CD4-positive, alpha-beta T cell treated with Interleukin-6 for 4 hours (primary cell): ENCODE measurements at regions not wholly inside any gene's neighbourhood (a gene's known extent, or its start where the extent isn't known, plus 50 kb on each side); places are given as distances from the start of the nearest gene placed in this dataset.

Experiments
- DNase-seq: peaks from one replicate; pipeline ENCODE4 v3.0.0-alpha.2; 2020; ENCODE audit warnings: mixed read lengths

DNA sequence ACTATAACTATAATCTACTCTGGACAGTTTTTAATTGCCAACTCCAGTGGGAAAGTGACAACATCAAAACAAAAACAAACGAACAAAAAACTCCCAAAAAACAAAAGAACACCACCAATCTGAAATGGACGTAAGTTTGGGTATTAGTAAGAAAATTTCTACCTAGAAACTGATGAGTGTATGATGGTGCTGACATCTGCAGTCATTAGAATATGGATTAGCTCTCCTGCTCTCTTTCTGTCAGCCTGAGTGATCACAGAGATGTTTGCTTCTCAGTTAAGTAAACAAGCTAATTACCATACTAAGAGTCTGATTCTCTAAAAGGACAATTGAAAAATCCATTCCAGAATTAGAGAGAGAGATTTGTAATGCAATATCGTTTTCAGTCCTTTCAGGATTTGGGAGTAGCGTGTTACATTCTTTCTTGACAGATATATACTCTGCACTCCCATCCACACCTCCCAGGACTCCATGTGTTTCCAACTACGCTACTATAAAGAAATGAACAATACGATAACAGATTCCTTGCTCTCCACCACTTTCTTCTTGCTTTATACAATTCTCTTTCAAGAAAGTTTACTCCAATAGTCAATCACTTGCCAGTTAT is 1347.4 kb upstream of the PIK3C3 start:
- DNase-seq, result no peak

DNA sequence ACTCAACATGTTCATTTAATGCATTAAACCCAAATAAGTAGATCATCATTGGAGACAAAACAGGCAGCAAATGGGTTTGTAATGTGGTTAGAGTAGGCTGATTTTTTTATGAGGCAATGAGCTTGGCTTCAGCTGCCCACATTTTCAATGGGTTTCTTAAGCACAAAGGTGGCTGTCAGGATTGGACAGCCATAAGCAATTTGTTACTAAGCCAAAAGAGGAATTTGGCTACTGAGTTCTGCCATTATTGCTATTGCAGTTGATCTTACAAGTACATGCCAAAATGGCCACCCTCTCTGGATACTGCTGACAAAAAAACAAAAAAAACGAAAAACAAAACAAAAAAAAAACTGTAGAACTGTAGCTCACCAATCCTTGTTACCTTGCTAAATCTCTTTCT is 1348.0 kb upstream of the PIK3C3 start:
- DNase-seq, result no peak

DNA sequence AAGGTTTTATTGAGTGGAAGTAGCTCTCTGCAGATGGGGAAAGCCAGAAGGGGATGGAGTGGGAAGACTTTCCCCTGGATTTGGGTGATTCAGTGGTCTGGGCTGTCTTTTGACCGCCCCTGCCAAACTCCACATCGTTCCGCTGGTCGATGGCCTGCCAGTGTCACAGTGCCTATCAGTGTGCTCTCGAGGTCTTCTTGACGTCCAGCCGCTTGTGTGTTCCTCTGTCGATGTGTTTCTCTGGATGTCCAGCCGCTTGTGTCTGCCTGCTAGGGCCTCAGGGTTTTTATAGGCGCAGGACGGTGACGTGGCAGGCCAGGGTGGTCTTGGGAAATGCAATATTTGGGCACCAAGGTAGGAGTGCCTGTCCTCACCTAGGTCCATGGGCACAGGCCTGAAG is 1371.4 kb upstream of the PIK3C3 start:
- DNase-seq, result no peak

DNA sequence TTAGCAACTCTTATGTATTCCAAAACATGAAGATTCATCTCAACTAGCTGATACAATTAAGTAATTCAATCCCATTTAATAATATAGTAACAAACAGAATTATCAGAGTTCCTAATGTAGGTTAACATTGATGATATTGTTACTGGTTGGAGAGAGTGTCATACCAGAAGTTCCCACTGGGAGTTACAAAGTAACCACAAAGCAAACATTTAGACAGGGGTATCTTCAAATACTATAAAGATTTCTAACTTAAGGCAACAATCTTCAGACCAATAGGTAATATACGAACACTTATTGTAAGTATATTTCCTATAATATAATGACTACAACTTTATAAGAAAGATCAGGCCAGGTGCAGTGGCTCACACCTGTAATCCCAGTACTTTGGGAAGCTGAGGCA is 1372.9 kb upstream of the PIK3C3 start:
- DNase-seq, result no peak

DNA sequence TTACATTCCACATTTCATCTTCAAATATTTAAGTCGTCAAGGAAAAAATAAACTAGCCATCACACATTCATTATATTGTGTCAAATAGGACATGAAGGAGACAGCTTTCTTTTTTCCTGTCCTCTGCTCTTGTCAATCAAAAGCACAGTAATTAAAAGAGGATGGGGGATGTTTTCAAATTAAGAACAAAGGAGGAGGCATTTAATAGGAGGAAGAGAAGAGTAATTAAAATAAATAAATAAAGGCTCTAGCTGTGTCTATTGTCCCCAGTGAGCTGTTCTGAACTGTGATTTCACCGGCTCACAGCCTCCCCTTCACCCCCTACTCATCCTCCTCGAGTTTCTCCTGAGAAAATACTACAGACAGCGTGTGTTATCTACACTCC is 1377.1 kb upstream of the PIK3C3 start:
- no peak for DNase-seq

DNA sequence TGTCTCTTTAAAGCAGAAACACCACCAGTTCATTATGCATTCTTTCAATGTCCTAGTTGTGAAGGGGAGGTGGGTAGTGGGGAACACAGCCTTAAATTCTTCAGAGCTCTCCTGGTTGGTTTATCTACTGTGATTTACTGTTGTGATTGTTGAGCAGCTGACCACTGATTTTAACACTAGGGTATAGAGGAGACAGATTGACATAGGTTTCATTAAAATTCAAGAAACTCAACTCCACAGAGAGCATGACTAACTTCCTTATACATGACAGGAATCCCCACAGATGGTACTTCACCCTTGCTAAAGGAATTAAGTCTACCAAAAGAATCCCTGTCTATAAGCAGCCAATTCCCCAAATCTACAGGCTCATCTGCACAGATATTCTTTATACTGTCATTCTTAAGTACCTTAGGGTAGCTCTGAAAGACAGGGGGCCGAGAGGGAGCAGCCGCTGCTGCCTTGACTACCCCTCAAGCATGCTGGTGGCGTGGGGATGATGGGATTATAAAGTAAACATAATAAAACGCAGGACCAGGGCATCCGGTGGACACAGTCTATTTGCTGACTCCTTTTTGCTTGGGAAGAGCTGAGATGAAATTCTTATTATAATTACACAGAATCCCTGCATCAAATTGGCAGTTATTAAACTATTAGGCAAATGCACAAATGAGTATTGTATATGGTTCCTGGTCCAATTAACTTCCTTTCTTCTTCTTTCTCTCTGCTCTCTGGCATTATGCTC is 1377.6 kb upstream of the PIK3C3 start:
- DNase-seq, result no peak

DNA sequence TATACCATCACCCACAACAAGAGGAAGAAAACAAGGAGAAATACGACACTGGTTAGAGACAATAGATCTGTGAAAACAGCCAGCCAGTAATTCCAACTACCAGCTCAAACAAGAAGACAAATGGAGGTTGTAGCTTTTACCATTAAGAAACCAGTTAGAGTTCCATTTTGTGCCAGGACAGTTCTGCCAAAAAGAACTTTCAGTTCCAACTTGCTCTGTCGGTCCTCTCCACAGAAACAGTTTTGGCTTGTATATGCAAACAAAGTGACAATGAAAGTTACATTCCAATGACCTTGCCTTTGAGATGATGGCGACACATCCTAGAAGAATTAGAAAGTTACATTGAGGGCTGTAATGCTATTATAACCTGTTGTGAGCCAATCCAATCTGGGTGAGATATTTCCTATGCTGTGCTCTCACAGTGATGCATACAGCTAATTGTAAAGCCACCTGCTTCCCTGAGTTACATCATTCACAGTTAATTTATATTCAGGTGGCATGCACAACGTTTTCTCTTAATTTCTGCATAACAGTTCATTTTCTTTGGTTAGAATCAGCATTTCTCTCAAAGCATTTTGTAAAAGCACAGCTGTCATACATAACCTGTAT is 1378.4 kb upstream of the PIK3C3 start:
- DNase-seq, result no peak

DNA sequence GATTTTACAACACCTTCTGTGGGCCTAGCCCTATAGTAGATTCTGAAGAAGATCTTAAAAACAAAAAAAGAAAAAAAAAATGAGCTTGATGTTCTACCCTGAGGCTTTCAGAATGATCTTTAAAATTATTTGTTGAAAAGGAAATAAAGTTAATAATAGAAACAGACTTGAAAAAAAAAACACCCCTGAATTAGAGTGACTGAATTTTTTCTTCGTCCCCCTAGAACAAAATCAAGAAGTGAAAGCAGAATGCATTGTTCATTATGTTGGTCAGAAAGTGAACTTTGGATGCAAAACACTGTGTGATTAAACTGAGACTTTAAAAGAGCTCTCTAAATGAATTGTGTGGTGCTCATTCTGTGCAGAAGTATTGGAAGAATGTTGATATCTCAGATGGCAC is 1384.4 kb upstream of the PIK3C3 start:
- DNase-seq, result no peak

DNA sequence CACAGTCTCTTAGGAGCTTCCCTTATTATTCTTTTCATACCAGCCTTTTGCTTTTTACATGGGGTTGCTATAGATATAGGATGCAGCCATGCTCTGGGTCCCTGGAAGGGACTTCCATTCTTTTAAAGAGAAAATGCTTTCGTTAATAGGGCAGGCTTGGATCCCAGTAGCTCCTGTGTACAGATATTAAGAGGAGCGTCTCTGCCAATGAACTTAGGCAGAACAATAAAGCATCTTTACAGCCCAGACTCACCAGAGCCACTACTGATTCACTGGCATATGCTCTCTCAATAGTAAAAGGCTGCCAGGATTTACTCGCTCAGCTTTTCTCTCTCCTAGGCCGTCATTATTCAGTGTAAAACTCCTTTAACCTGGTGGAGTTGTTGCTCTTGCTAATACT is 1385.4 kb upstream of the PIK3C3 start:
- no peak for DNase-seq

DNA sequence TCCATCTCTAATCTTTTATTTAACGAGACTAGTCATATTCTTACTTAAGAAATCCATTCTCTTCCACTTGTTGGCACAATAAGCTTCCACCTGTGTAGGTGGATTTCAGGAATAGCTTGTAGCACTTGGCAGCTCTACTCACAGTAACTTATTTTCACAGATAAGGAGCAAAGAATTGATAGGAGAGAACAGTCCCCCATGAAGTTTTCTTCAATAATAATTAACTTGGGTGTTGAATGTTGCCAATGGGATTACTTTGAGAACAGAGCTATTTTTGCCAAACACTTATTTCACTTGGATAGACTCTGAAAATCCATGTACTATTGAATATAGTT is 1388.6 kb upstream of the PIK3C3 start:
- no peak for DNase-seq

DNA sequence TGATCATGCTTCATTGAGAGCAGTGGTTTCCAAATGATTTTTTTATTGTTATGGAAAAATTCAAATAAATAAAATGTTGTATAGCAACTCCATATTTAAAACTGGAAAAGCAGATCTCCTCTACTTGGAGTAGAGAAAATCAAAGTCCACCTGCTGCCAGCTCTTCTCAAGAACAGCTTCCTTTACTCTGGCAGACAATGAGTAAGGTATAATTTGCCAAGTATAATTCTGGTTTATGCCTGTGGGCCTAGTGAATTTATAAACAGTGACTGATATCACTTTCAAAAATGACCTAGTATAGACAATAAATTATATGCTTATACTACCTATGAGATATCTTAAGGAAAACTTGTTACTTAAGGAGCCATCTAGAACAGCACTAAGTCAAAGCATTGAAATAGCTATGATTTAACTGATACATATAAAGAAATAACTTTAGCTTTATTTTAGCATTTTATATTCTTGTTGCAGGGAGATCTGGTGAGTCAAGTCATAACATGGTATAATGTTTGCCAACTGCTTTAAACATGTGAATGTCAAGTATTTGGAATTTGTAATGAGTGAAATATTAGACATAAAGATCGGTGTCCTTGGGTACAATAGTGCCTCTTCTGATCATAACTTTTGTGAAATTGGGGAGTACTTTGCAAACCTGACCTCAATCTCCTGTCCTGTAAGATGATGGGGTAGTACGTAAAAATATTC is 1389.1 kb upstream of the PIK3C3 start:
- no peak for DNase-seq

DNA sequence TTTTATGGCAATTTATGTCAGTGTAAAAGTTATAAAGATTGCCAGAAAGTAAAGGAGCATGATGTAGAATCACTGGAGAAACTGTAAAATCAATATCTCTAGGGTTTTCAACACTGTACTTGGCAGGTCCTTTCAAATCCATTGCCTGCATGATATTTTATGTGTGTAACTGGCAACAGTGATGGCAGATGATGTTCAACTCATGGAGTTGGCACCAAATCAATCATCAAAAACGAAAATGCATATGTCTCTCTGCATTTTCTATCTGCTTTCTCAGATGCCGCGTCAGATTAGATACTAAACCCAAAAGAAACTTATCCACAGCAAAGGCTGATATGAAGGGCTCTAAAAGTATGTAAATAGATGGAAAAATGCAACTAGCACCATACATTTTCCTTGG is 1395.5 kb upstream of the PIK3C3 start:
- DNase-seq, result no peak

DNA sequence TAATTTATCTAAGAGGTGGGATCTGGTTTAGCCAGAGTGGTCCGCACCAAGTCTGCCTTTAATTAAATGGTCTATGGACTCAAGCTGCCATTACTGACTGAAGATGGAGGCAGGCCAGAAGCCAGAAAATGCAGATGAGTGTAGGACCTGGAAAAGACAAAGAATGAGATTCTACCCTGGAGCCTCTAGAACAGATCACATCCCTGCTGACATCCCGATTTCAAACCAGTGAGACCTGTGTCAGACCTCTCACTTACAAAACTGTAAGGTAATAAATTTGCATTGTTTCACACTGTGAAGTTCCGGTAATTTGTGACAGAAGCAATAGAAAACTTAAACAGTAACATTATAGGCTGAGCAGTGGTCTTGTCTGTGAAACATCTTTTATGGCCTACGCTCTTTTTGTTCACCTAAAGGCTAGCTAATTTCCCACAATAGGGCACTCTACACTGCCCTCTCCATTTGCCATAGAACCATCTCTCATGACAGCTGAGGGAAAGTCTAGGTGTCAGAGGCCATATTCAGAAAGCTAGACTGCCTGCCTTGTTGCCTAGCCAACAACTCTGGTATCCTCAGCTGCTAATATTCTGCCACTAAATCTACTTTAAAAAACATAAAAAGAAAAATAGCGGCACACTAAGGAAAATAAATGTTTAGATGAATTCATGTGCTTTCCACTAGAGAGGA is 1396.2 kb upstream of the PIK3C3 start:
- DNase-seq, result no peak

DNA sequence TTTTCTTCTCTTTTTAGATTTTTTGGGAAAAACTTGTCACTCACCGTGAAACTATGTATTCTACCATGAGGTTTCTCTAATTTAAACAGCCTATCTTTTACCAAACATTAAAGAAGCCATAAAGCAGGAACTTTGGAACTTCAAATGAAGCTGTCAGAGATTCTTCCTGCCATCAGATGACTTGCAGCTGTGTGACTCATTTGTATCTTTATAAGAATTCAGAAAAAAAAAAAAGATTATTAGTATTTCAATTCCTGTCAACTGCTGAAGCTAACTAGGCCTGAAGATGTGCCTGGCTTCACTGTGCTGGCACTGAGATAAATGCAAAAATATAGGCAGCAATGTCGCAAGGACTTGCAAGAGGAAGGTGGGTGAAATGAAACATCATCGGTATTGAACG is 1399.1 kb upstream of the PIK3C3 start:
- DNase-seq, result no peak

DNA sequence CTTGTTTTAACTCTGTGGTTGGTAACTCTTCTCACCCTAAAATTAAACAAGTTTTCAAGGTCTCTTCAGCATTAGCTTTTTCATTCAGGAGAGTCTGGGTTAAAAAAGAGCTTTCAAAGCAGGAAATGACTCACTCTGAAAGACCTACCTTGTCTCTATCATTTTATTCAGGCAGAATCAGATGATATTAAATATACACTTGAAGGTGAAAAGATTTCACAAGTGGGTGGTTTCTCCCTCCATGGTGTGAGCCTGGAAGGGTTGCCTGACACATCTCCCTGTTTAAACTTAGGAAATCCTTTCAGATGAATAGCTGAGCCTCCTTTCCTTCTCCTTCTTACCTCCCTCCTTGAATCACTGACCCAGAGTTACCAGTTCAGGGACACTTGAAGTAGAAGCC is 1402.0 kb upstream of the PIK3C3 start:
- DNase-seq, result no peak

DNA sequence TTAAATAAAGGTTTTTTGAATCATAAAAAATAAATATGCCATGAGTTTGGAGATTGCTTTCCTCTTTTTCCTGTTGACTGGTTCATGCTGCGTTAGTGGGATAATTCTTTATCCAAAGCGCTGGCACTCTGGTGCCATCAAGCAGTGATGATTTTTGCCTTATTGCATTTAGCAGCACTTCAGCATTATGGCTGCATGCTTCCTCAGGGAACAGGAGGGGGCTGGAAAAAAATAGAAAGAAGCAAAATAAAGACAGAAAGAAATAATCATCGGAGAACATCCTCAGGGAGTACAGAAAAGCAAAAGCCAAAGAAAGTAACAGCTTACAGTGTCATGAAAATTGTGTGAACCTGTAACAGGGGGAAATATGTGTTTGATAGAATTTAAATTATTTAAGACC is 1408.2 kb upstream of the PIK3C3 start:
- DNase-seq, result no peak

DNA sequence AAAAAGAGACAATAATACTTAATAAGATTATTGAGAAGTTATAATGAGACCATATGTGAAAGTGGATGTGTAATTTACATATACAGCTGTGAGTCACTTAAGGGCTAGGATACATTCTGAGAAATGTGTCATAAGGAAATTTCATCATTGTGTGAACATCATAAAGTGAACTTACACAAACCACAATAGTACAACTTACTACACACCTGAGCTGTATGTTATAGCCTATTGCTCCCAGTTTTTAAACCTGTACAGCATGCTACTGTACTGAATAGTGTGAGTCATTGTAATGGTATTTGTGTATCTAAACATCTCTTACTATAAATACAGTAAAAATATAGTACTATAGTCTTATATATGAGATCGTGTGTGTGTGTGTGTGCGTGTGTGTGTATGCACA is 1420.3 kb upstream of the PIK3C3 start:
- DNase-seq, result no peak

DNA sequence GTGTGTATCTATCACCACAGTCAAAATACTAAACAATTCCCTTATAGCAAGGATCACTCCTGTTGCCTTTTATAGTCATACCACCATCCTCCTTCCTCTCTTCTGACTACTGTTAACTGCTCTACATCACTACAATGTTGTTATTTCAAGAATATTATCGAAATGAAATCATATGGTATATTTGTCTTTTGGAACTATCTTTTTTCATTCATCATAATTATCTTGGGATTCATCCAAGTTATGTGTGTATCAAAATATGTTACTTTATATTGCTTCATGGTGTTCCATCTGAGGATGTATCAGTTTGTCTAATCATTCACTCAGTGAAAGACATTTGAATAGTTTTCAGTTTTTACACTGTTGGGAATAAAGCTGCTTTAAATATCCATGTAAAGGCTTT is 1423.0 kb upstream of the PIK3C3 start:
- no peak for DNase-seq

DNA sequence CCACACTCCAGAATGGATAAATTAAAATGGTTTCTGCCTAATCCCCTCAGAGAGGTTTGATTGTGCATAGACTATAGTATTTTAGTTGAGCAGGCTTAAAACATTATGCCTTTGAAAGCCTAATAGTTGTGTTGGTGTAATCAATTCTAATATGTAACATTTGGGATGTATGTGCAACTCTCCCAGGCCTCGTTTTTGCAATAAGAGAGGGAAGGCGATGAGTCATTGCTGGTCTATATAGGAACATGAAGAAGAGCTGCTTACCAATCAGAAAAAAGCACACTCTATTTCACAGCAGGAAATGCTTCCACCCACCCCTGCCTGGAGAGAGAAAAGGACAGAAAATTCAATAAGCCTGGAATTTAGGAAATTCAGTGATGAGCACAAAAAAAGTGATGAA is 1424.0 kb upstream of the PIK3C3 start:
- DNase-seq, result no peak

DNA sequence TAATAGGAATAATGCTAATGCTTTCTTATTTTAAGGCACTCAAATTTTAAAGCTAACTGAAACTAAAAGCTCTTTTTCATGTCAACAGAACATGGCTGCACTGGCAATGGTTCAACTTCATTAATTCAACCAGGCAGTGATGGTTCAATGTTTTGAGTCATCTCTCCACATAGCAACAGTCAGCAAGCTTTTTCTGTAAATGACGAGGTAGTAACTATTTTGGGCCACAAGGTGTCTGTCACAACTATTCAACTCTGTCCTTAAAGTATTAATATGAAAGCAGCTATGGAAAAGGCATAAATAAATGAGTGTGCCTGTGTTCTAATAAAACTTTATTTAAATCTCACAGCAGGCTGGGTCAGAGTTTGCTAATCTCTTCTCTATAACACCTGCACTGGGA is 1425.6 kb upstream of the PIK3C3 start:
- no peak for DNase-seq

DNA sequence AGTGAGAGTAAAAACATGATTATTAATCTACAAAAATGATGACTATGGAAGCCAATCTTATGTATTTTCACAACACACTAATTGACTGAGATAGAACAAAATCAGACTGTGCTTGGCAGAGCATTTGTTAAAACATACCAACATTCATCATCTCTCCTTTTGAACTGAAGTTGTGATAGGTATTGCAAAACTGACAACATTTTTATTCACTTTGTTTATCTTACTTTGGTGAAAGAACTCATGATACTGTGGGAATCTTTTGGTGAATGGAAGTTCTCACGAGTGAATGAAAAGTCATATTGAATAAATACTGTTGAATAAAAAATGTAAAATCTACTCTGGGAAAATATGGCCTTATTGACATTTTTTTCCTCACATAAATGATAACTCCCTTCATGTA is 1430.2 kb upstream of the PIK3C3 start:
- no peak for DNase-seq

DNA sequence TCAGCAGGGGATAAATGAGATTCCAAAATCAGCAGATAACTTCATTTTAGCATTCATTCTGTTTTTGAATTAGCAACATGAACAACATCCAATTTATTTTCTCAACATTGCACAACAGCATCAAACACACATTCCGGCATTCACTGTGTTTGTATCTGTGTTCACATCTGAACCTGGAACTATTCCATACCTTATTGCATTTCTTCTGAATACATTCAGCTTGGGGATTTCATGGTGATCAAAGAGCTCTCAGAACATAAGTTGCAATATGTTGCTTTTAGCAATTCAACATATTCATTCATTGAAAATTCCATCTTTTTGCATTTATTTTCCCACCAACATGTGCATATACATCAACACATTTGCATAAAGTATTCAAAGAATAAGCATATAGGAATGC is 1431.7 kb upstream of the PIK3C3 start:
- no peak for DNase-seq

DNA sequence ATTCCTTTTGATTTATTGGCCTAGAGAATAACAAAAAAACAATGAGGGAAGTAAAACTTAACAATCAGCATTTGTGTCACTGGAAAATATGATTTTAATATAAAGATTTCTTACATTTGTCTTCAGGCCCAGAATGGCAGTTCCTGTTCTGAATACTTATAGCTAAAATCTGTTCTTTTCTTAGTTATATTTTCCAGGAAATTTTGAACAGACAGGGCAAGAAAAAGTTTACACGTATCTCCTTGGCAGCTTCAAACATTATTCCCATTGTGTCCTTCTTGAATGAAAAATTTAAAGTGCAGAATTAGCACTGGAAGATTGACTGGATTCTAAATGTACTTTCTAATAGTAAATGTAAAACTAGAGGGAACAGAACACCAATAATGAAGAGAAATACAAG is 1454.0 kb upstream of the PIK3C3 start:
- no peak for DNase-seq

DNA sequence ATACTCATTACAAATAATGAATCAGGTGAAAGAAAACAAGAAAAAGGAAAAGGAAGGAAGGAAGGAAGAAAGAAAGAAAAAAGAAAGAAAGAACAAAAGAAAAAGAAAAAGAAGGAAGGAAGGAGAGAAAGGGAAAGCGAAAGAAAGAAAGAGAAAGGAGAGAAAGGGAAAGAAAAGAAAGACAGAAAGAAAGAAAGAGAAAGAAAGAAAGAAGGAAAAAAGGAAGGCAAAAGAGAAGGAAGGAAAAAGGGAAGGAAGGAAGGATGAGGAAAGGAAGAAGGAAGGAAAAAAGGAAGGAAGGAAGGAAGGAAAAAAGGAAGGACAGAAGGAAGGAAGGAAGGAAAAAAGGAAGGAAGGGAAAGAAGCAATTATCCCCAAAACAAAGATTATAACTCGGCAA is 1460.4 kb upstream of the PIK3C3 start:
- DNase-seq, result no peak
